Uterus (tissue), 2 donors: ENCODE measurements at regions not wholly inside any gene's neighbourhood (a gene's known extent, or its start where the extent isn't known, plus 50 kb on each side); places are given as distances from the start of the nearest gene placed in this dataset.
"Not testable (repeated sequence)": the region's sequence is repeated elsewhere in the genome, so short reads cannot be mapped to it uniquely, and the experiment has no call there.

Source experiments
- CTCF ChIP-seq, 4 experiments: fragments of 200-600 bp in 2 of 4; fragments of 450-650 bp in 2 of 4; sonication (generic) in 2 of 4; IDR thresholded peaks; one replicate each; pipeline ENCODE4 v1.5.1; 2016 to 2019; ENCODE audit warnings: antibody characterized with exemption in 4 of 4, mild to moderate bottlenecking in 2 of 4, moderate library complexity in 1 of 4
- POLR2A ChIP-seq, 2 donors: fragments of 450-650 bp; IDR thresholded peaks; one replicate each; pipeline ENCODE4 v1.6.1; 2016; ENCODE audit warnings: antibody characterized with exemption in 2 of 2, mild to moderate bottlenecking in 1 of 2, moderate library complexity in 1 of 2

GRCh38 chr1:78271423-78271822 lies 219.4 kb upstream of the PTGFR start:
- not testable (repeated sequence) for TF ChIP-seq POLR2A, CTCF (IDR thresholded peaks at IDR 0.05)
